HL-60 (cell line): ENCODE measurements at regions not wholly inside any gene's neighbourhood (a gene's known extent, or its start where the extent isn't known, plus 50 kb on each side); places are given as distances from the start of the nearest gene placed in this dataset.

Experiments
- GABPA ChIP-seq: IDR thresholded peaks from 2 replicates; pipeline ENCODE4 v1.6.1; 2012; ENCODE audit warnings: low read depth
- POLR2AphosphoS5 ChIP-seq: IDR thresholded peaks from 2 replicates; pipeline ENCODE4 v1.6.1; 2012; ENCODE audit warnings: low read depth
- REST ChIP-seq: IDR thresholded peaks from 2 replicates; pipeline ENCODE4 v1.6.1; 2012; ENCODE audit warnings: low read depth; ENCODE audit not compliant: insufficient replicate concordance
- TF ChIP-seq, protein P1 (sequence below): IDR thresholded peaks from one replicate; pipeline ENCODE4 v1.5.1; 2011; ENCODE audit warnings: low read length, control low read depth, inconsistent platforms; ENCODE audit not compliant: insufficient read depth

- TF ChIP-seq POLR2AphosphoS5, result no peak
- TF ChIP-seq, protein P1, sequence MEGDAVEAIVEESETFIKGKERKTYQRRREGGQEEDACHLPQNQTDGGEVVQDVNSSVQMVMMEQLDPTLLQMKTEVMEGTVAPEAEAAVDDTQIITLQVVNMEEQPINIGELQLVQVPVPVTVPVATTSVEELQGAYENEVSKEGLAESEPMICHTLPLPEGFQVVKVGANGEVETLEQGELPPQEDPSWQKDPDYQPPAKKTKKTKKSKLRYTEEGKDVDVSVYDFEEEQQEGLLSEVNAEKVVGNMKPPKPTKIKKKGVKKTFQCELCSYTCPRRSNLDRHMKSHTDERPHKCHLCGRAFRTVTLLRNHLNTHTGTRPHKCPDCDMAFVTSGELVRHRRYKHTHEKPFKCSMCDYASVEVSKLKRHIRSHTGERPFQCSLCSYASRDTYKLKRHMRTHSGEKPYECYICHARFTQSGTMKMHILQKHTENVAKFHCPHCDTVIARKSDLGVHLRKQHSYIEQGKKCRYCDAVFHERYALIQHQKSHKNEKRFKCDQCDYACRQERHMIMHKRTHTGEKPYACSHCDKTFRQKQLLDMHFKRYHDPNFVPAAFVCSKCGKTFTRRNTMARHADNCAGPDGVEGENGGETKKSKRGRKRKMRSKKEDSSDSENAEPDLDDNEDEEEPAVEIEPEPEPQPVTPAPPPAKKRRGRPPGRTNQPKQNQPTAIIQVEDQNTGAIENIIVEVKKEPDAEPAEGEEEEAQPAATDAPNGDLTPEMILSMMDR, result no peak
- TF ChIP-seq REST, result no peak
- no peak for TF ChIP-seq GABPA
Observed at GRCh38 chr4:149199594-149199993, 616.0 kb downstream of the IQCM start.
